DND-41 (cell line): ENCODE measurements at regions not wholly inside any gene's neighbourhood (a gene's known extent, or its start where the extent isn't known, plus 50 kb on each side); places are given as distances from the start of the nearest gene placed in this dataset.

Source experiments
- EZH2 ChIP-seq: IDR thresholded peaks from 3 replicates; pipeline ENCODE4 v1.6.1; 2012; ENCODE audit warnings: borderline replicate concordance, low read depth, mild to moderate bottlenecking, moderate library complexity, low read length, inconsistent platforms; ENCODE audit not compliant: severe bottlenecking
- TF ChIP-seq, protein P1 (sequence below): IDR thresholded peaks from 2 replicates; pipeline ENCODE4 v1.5.1; 2012; ENCODE audit warnings: borderline replicate concordance, low read length, moderate library complexity, mild to moderate bottlenecking; ENCODE audit not compliant: poor library complexity, severe bottlenecking; ENCODE audit errors: extremely low read depth

- TF ChIP-seq, protein P1, sequence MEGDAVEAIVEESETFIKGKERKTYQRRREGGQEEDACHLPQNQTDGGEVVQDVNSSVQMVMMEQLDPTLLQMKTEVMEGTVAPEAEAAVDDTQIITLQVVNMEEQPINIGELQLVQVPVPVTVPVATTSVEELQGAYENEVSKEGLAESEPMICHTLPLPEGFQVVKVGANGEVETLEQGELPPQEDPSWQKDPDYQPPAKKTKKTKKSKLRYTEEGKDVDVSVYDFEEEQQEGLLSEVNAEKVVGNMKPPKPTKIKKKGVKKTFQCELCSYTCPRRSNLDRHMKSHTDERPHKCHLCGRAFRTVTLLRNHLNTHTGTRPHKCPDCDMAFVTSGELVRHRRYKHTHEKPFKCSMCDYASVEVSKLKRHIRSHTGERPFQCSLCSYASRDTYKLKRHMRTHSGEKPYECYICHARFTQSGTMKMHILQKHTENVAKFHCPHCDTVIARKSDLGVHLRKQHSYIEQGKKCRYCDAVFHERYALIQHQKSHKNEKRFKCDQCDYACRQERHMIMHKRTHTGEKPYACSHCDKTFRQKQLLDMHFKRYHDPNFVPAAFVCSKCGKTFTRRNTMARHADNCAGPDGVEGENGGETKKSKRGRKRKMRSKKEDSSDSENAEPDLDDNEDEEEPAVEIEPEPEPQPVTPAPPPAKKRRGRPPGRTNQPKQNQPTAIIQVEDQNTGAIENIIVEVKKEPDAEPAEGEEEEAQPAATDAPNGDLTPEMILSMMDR = no peak
- no peak for TF ChIP-seq EZH2
Measured at GRCh38 chr5:163623986-163624385, 118.6 kb downstream of the MAT2B start.
